IPS-15b (cell line): ENCODE measurements at regions not wholly inside any gene's neighbourhood (a gene's known extent, or its start where the extent isn't known, plus 50 kb on each side); places are given as distances from the start of the nearest gene placed in this dataset.
"Not testable (repeated sequence)": the region's sequence is repeated elsewhere in the genome, so short reads cannot be mapped to it uniquely, and the experiment has no call there.

Source experiments
- H3K27me3 ChIP-seq: one replicate; pipeline ENCODE4 v1.6.1; 2013; ENCODE audit warnings: low read length; ENCODE audit not compliant: control insufficient read depth, insufficient read depth
- H3K36me3 ChIP-seq: one replicate; pipeline ENCODE4 v1.6.1; 2013; ENCODE audit warnings: low read length; ENCODE audit not compliant: control insufficient read depth, insufficient read depth
- H3K4me1 ChIP-seq: one replicate; pipeline ENCODE4 v1.6.1; 2013; ENCODE audit warnings: mild to moderate bottlenecking, low read length; ENCODE audit not compliant: control insufficient read depth, insufficient read depth
- H3K4me3 ChIP-seq: one replicate; pipeline ENCODE4 v1.5.1; 2013; ENCODE audit warnings: low read depth, low read length
- H3K9ac ChIP-seq: one replicate; pipeline ENCODE4 v1.6.1; 2013; ENCODE audit warnings: low read depth, mild to moderate bottlenecking, low read length
- H3K9me3 ChIP-seq: one replicate; pipeline ENCODE4 v1.6.1; 2013; ENCODE audit warnings: mild to moderate bottlenecking, low read length; ENCODE audit not compliant: control insufficient read depth, insufficient read depth

DNA sequence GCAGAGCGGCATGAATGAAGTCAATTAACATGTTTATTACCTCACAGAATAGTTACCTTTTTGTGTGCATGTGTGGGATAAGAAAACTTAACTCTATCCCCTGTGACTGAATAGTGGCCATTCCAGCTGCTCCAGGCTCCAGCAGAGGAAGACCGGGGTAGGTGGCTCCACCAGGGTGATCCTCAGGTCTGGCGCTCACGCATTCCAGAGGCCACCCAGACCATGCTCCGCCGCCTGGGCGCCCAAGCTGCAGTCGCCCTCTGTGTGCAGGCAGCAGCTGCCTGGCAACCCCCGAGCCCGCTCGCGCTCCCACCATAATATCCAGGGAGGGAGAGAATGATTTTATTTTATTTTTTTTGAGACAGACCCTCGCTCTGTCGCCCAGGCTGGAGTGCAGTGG, 1474.5 kb upstream of the TPTE start:
- not testable (repeated sequence) for H3K4me1 ChIP-seq, H3K27me3 ChIP-seq, H3K9me3 ChIP-seq, H3K4me3 ChIP-seq, H3K36me3 ChIP-seq, H3K9ac ChIP-seq

DNA sequence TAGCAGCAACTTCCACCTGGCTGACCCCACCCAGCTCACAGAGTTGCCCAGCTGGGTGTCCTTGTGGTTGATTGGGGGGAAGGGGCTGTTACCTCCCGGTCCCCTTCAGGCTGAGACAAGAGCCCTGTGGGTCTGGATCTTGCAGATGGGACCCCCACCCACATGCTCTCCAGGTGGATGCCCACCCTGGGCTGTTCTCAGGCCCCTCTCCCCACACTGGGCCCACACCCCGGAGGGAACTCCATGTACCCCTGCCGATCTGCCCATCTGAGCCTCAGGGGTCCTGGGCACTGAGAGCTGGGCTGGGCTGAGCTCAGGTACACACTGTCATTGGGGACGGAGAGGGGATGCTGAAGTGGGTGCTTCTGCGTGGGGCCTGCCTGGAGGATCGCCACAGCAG, 1453.9 kb upstream of the TPTE start:
- H3K4me3 ChIP-seq, H3K4me1 ChIP-seq, H3K36me3 ChIP-seq, H3K9ac ChIP-seq, H3K27me3 ChIP-seq, H3K9me3 ChIP-seq: not testable (repeated sequence)

DNA sequence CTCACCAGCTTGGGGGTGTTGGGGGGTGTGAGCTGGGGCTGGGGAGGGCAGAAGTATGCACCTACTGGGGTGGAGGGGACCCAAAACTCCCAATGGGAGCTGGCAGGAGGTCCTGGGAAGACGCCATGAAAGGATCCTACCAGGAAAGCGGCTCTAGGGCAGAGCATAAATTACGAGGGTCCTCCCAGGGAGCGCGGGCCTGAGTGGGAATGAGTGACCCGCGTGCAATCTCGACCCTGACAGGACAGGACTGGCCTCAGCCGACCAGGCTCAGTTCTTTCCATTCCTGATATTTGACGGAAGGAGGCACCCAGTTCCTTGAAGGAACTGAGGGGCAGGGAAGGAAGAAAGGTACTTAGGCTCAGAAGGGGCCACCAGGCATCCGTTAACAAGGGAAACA, 1452.8 kb upstream of the TPTE start:
- not testable (repeated sequence) for H3K4me1 ChIP-seq, H3K4me3 ChIP-seq

DNA sequence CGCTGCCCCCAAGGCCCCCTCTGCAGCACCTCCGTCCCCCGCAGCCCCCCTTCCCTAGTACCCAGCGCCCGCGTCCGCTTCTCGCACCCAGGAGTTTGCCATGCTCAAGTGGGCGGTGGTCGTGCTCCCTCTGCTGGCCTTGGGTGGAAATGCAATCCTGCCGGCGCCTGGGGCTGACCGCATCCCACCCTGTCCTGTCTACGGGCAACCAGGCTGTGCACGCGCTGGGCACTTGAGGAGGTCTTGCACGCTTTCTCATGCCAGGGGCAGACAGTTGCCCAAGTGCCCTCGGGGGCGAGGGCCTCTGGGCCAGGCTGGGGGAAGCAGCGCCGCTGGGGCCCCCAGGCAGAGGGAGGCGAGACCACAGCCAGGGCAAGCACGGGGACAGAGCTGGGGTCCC, 1450.7 kb upstream of the TPTE start:
- not testable (repeated sequence) for H3K9me3 ChIP-seq, H3K27me3 ChIP-seq, H3K4me1 ChIP-seq, H3K9ac ChIP-seq, H3K36me3 ChIP-seq, H3K4me3 ChIP-seq

More for the DNA sequence above, 1452.8 kb upstream of the TPTE start:
- not testable (repeated sequence) for H3K27me3 ChIP-seq, H3K36me3 ChIP-seq, H3K9ac ChIP-seq, H3K9me3 ChIP-seq

DNA sequence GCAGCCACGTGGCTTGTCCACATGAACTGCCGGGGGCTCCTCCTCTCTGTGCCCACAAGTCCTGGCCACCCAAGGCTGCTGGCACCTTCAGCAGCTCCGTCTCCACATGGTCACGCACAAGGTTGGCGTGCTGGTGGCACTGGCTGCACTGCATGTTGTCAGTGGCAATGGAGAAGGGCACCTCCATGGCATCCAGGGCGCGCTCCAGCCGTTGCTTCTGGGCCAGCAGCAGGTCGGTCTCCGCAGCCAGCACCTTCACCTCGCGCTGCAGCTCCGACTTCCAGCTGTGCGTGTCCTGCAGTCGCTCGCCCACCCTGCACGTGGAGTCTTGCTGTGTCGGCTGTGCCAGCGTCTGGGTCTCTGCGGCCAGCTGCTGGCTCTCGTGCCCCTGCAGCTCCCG, 1448.4 kb upstream of the TPTE start:
- not testable (repeated sequence) for H3K9ac ChIP-seq, H3K9me3 ChIP-seq, H3K4me3 ChIP-seq, H3K4me1 ChIP-seq, H3K27me3 ChIP-seq, H3K36me3 ChIP-seq

DNA sequence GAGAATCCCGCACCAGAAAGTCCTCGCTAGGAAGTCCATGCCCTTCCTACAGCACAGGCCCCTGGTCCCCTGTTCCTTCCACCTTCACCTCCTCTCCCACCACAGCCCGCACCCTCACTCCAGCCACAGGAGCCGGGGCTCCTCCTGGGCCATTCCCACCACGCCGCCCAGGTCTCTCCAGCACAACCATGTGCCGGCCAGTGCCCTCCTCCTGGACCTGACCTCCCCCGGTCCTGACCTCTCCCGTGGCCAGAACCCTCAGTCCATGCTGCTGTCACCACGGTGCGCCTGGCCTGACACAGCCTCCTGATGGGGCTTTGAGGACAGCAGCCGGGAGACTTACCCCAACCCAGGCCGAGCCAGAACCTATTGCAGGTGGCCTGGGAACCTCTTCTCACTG, 1446.6 kb upstream of the TPTE start:
- H3K9ac ChIP-seq, H3K9me3 ChIP-seq, H3K36me3 ChIP-seq, H3K4me3 ChIP-seq, H3K27me3 ChIP-seq, H3K4me1 ChIP-seq: not testable (repeated sequence)

DNA sequence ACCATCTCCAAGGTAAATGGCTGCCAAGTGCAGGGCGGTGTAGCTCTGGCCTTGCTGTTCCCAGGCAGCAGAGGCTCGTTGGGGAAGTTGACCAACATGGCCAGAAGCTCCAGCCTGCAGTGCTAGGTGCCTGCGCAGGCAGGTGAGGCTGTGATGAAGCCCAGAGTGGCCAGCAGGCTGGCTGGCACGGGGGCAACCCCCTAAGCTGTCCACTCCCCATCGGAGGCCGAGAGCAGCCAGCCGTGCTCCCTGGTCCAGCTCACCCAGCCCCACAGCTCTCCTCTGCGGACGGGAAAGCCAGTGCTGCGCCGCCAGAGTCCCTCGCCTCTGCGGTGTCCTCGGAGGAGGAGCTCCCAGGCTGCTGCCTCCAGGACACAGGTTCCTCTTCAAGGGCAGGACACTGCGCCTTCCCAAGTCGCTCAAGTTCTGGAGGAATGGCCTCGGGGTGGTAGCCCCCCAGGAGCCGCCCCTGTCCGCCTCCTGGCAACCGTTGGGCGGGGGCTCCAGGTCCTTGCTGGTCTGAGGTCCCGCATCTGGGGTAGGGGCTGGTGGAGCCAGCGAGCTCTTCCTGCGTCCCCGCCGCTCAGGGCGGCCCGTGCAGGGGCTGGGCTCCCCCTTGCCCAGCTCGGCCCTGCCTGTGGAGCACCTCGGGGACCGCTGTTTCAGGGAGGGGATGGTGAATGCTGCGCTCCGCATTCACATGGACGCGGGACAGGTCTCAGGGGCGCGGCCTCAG, 1438.1 kb upstream of the TPTE start:
- not testable (repeated sequence) for H3K9ac ChIP-seq, H3K36me3 ChIP-seq, H3K4me1 ChIP-seq

DNA sequence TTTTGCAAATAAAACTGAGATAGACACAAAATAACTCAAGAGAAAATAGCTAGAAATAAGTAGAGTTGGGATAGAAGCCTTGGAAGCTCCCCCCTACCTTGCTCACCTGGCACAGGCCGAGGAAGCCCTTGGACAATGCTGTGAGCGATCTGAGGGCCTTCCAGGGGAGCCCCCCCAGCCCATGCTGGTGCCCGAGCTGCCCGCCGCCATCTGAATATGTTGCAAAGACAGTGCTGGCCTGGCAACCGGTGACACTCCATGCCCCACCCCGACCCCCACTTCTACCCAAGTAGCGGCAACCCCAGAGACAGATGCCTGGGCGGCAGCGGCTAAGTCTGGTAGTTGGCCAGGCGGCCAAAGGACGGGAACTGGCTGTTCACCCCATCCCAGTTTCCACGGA, 1435.1 kb upstream of the TPTE start:
- not testable (repeated sequence) for H3K36me3 ChIP-seq, H3K9me3 ChIP-seq, H3K9ac ChIP-seq, H3K27me3 ChIP-seq, H3K4me1 ChIP-seq, H3K4me3 ChIP-seq

More for the DNA sequence above, 1438.1 kb upstream of the TPTE start:
- not testable (repeated sequence) for H3K9me3 ChIP-seq, H3K4me3 ChIP-seq, H3K27me3 ChIP-seq

DNA sequence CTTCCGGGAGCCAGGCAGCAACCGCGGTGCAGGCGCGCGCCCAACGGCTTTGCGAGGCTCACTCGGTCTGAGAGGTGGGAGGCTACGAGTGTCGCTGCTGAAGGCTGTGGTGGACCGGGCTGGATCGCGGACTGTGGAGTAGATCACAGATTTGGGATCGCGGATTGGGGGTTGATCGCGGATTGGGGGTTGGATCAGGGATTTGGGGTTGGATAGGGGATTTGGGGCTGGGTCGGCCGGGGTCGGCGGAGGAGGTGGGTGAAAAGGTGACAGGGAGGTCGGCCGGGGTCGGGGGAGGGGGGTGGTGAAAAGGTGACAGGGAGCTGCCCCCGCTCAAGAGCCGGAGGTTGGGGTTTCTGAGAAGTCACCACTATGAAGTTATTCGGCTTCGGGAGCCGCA, 1433.6 kb upstream of the TPTE start:
- H3K36me3 ChIP-seq, H3K9me3 ChIP-seq, H3K9ac ChIP-seq, H3K27me3 ChIP-seq, H3K4me1 ChIP-seq, H3K4me3 ChIP-seq: not testable (repeated sequence)

DNA sequence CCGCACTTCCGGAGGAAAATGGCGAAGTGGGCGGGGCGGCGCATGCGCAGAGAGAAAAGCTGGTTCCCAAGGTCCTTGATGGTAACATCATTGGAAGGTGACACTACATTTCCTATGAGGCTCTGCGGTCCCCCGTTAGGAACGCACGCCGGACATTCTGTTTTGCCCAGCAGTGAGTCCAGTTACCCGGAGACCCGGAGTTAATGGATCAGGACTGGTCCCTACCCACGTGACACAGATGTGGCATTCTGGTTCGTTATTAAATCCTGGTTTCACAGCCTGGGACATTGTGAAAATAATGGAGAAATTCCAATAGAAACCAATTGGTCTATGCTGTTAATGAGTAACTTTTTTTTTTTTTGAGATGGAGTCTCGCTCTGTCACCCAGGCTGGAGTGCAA, 1391.6 kb upstream of the TPTE start:
- not testable (repeated sequence) for H3K4me3 ChIP-seq, H3K4me1 ChIP-seq, H3K36me3 ChIP-seq, H3K9me3 ChIP-seq, H3K27me3 ChIP-seq, H3K9ac ChIP-seq

DNA sequence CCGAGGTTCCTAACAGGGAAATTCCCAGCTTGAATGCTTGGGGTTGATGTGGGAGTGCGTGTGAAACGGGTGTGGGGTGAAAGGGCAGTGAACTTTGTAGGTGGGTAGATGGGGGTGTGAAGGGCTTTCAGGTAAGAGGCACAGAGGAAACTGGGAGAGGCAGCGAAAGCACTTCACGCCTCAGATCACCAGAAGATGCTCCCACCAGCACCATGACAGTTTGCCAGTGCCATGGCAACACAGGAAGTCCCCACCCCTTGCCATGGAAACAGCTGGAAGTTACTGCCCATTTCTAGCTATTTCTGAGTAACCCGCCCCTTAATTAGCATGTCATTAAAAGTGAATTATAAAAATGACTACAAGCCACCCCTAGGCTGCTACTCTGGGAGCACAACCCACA, 1390.6 kb upstream of the TPTE start:
- H3K36me3 ChIP-seq, H3K4me1 ChIP-seq, H3K27me3 ChIP-seq, H3K4me3 ChIP-seq, H3K9ac ChIP-seq, H3K9me3 ChIP-seq: not testable (repeated sequence)
